Fibroblast of villous mesenchyme (primary cell): ENCODE measurements at regions not wholly inside any gene's neighbourhood (a gene's known extent, or its start where the extent isn't known, plus 50 kb on each side); places are given as distances from the start of the nearest gene placed in this dataset.
"Not testable (repeated sequence)": the region's sequence is repeated elsewhere in the genome, so short reads cannot be mapped to it uniquely, and the experiment has no call there.

Experiments used
- DNase-seq: peaks from one replicate; pipeline ENCODE4 v3.0.0-alpha.2; 2010; ENCODE audit warnings: low read depth
- H3K4me3 ChIP-seq: 2 replicates; pipeline ENCODE4 v1.5.1; 2011; ENCODE audit warnings: low read depth, mild to moderate bottlenecking, low read length
- TF ChIP-seq, protein P1 (sequence below): IDR thresholded peaks from 2 replicates; pipeline ENCODE4 v1.5.1; 2012; ENCODE audit warnings: low read depth, mild to moderate bottlenecking, low read length; ENCODE audit not compliant: insufficient read depth

DNA sequence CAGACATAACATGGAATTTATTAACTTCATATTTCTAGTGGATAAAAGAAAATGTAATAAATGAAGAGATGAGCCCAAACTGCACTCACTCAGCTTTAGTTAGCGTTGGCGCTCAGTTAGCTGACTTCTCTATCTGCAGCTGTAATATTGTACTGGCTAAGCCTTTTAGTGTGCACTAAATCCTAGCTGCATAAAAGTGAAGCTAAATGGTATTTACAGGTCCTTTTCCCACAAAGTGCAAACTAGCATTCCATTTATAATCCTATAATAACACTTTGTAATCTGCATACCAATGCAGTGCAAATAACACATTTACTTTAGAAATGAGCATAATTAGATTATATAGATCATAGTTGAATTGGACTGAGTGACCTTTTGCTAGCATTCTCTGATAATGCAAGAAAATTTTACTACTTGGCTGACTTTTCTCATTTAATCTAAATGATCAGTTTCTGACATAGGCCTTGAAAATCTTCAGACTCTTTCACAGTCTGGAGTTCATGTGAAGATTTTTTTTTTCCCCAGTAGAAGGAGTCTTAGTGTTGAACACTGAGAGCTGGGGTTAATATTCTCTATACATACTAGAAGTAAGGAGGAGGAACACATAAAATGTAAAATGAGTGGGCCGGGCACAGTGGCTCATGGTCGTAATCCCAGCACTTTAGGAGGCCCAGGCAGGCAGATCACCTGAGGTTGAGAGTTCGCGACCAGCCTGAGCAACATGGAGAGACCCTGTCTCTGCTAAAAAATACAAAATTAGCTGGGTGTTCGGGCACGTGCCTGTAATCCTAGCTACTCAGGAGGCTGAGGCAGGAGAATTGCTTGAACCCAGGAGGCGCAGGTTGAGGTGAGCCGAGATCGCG is 1426.4 kb downstream of the PCDH9 start:
- no peak overlapping the region for H3K4me3 ChIP-seq
- TF ChIP-seq, protein P1, sequence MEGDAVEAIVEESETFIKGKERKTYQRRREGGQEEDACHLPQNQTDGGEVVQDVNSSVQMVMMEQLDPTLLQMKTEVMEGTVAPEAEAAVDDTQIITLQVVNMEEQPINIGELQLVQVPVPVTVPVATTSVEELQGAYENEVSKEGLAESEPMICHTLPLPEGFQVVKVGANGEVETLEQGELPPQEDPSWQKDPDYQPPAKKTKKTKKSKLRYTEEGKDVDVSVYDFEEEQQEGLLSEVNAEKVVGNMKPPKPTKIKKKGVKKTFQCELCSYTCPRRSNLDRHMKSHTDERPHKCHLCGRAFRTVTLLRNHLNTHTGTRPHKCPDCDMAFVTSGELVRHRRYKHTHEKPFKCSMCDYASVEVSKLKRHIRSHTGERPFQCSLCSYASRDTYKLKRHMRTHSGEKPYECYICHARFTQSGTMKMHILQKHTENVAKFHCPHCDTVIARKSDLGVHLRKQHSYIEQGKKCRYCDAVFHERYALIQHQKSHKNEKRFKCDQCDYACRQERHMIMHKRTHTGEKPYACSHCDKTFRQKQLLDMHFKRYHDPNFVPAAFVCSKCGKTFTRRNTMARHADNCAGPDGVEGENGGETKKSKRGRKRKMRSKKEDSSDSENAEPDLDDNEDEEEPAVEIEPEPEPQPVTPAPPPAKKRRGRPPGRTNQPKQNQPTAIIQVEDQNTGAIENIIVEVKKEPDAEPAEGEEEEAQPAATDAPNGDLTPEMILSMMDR = no peak
- DNase-seq = no peak

DNA sequence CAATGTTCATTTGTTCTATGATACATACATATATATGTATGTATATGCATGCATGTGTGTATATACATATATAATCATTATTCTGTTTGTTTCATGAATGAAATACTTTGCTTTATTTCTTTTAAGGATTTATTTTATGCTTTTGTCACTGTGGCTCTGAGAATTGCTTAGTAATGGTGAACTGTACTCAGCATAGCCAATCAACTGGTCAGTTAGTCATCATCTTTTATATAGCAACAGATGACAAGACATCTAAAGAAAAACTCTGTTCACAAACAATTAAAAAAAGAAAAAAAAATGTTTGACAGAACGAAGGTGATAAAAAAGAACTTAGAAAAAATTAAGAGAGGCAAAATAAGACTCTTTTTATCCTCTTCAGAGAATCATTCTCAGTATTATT is 1440.3 kb downstream of the PCDH9 start:
- no peak overlapping the region for H3K4me3 ChIP-seq
- TF ChIP-seq, protein P1 = no peak
- peak; percentile 3 for DNase-seq

DNA sequence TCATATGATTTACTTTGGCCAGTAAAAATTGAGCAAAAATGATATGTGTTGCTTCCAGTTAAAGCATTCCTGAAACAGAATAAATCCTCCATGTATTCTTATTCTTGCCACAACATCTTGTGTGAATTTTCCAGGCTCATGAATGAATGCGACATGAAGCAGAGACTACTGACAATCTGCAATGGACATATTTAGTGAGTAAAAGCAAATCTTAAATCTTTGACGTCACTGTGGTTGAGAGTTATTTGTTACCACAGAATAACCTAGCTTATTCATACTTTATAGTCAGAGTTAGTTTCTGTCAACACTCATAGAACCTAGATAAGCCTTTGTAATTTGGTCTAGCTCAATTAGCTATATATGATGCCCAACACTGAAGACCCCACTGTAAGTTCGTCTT is 1443.1 kb downstream of the PCDH9 start:
- no peak overlapping the region for H3K4me3 ChIP-seq
- TF ChIP-seq, protein P1 = no peak
- DNase-seq = no peak

DNA sequence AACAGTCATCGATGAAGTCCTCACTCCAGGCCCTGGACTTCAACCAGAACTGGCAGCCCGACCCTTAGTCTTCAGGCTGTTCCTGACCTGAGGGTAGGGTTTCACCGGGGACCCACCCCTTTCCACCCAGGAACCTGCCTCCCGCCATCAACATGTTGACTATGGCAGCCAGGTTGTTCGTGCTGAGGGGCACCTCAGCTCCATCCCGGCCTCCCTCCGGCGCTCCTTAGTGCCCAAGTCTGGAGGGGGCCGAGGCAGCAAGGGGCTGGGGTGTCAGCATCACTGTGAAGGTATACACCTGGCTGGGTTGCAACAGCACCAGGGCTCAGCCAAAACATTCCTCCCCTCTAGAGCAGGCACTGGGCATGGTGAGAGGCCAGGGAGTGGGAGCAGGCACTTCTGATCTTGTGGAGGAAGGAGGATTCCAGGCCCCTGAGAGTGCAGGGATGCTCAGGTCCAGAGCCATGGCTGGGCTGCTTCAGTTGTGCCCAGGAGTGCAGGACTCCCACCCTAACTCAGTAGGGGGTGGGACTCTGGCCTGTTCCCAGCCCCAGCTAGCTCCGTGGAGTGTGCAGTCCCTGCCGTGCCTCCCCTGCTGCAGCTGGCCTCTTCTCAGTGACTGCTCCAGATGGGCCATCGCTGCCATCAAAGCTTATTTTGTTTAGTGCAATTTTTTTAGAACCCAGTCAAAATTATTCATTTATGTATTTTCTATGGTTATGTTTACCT is 1445.9 kb downstream of the PCDH9 start:
- TF ChIP-seq, protein P1 = no peak
- no peak overlapping the region for H3K4me3 ChIP-seq
- no peak for DNase-seq

DNA sequence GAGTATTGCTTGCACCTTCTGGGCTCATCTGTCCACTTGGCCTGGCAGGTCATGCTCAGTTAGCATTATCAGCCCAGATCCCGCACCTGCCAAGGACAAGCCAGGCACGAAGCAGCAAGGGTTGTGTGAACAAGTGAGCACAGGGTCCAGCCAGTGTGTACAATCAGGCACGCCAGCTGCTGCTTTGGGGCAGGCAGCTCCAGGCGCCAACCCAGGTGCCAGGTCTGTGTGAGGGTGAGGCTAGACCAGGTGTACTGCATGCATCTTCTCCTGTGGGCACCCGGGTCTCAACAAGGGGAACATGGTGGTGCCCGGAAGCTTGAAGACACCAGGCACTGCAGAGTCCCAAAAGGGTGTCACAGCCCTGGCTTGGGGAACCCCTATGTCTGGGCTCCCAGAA is 1446.8 kb downstream of the PCDH9 start:
- TF ChIP-seq, protein P1 = no peak
- no peak overlapping the region for H3K4me3 ChIP-seq
- DNase-seq = no peak

DNA sequence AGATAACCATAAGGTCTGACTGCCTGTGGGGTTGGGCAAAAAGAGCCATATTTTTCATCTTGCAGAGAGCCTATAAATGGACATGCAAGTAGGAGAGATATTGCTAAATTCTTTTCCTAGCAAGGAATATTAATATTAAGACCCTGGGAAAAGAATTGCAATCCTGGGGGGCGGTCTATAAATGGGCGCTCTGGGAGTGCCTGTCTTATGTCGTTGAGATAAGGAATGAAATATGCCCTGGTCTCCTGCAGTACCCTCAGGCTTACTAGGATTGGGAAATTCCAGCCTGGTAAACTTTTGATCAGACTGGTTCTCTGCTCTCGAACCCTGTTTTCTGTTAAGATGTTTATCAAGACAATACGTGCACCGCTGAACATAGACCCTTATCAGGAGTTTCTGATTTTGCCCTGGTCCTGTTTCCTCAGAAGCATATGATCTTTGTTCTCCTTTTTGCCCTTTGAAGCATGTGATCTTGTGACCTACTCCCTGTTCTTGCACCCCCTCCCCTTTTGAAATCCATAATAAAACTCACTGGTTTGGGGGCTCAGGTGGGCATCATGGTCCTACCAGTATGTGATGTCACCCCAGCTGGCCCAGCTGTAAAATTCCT is 1458.3 kb downstream of the PCDH9 start:
- H3K4me3 ChIP-seq, DNase-seq: not testable (repeated sequence)

DNA sequence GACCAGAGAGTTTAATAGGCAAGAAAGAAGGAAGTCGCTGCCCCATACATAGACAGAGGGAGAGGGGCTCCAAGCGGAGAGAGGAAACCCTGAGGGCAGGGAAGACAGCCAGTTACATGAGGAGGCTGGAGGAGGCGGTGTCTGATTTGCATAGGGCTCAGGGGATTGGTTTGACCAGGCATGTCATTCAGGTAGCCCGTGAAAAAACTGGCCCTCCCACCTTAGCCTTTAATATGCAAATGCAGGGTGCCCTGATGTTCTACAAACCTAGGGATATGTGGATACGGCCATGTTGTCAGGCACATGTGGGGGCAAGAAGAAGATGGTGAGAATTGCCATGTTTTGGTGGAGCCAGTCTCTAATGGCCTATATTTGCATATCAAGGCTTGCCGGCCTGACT is 1461.6 kb downstream of the PCDH9 start:
- H3K4me3 ChIP-seq = no peak overlapping the region
- TF ChIP-seq, protein P1 = no peak
- DNase-seq = no peak
